HL-60 (cell line): ENCODE measurements at regions not wholly inside any gene's neighbourhood (a gene's known extent, or its start where the extent isn't known, plus 50 kb on each side); places are given as distances from the start of the nearest gene placed in this dataset.

Experiments
- GABPA ChIP-seq: IDR thresholded peaks from 2 replicates; pipeline ENCODE4 v1.6.1; 2012; ENCODE audit warnings: low read depth
- POLR2AphosphoS5 ChIP-seq: IDR thresholded peaks from 2 replicates; pipeline ENCODE4 v1.6.1; 2012; ENCODE audit warnings: low read depth
- TF ChIP-seq, protein P1 (sequence below): IDR thresholded peaks from one replicate; pipeline ENCODE4 v1.5.1; 2011; ENCODE audit warnings: low read length, control low read depth, inconsistent platforms; ENCODE audit not compliant: insufficient read depth
- TF ChIP-seq, protein P2 (sequence below): IDR thresholded peaks from 2 replicates; pipeline ENCODE4 v1.6.1; 2012; ENCODE audit warnings: low read depth; ENCODE audit not compliant: insufficient replicate concordance

DNA sequence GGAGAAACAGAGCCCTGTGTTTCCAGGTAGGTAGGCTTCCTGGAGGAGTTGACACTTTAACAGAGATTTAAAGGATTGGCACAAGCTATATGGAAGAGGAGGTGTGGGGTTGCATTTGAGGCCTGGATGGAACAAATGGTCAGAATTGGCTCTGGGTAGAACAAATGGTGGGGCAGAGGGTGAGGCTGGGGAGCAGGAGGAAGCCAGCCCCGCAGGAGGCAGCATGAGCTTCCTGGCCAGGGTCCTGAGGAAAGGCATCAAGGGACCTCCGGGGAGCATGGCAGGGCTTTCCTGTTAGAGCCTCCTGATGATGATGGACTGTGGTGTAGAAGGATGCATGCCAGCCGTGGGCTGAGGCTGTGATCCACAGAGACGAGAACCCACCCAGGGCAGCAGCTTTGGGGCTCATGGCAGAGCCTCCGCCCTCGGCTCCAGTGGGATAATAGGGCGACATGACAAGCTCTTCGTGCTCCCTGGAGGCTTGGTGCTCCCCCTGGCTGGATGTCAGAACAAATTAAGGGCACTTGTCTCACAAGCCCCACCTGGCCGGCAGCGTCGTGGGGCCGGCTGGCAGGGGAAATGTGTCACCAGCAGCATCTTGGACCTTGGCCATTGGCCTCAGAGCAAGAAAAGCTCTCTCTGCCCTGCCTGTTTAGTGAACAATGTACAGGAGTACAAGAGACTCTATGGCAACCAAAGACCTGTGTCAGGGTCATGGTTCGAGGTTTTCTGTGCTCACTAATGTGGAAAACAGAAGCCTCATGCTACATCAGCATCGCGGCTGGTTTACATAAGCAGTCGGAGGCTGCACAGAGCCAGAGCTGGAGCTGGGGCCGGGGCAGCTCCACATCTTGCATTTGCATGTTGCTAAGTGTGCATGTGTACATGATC, 153.5 kb downstream of the MYCN start:
- TF ChIP-seq, protein P1, sequence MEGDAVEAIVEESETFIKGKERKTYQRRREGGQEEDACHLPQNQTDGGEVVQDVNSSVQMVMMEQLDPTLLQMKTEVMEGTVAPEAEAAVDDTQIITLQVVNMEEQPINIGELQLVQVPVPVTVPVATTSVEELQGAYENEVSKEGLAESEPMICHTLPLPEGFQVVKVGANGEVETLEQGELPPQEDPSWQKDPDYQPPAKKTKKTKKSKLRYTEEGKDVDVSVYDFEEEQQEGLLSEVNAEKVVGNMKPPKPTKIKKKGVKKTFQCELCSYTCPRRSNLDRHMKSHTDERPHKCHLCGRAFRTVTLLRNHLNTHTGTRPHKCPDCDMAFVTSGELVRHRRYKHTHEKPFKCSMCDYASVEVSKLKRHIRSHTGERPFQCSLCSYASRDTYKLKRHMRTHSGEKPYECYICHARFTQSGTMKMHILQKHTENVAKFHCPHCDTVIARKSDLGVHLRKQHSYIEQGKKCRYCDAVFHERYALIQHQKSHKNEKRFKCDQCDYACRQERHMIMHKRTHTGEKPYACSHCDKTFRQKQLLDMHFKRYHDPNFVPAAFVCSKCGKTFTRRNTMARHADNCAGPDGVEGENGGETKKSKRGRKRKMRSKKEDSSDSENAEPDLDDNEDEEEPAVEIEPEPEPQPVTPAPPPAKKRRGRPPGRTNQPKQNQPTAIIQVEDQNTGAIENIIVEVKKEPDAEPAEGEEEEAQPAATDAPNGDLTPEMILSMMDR = no peak
- no peak for TF ChIP-seq POLR2AphosphoS5
- no peak for TF ChIP-seq GABPA
- TF ChIP-seq, protein P2, sequence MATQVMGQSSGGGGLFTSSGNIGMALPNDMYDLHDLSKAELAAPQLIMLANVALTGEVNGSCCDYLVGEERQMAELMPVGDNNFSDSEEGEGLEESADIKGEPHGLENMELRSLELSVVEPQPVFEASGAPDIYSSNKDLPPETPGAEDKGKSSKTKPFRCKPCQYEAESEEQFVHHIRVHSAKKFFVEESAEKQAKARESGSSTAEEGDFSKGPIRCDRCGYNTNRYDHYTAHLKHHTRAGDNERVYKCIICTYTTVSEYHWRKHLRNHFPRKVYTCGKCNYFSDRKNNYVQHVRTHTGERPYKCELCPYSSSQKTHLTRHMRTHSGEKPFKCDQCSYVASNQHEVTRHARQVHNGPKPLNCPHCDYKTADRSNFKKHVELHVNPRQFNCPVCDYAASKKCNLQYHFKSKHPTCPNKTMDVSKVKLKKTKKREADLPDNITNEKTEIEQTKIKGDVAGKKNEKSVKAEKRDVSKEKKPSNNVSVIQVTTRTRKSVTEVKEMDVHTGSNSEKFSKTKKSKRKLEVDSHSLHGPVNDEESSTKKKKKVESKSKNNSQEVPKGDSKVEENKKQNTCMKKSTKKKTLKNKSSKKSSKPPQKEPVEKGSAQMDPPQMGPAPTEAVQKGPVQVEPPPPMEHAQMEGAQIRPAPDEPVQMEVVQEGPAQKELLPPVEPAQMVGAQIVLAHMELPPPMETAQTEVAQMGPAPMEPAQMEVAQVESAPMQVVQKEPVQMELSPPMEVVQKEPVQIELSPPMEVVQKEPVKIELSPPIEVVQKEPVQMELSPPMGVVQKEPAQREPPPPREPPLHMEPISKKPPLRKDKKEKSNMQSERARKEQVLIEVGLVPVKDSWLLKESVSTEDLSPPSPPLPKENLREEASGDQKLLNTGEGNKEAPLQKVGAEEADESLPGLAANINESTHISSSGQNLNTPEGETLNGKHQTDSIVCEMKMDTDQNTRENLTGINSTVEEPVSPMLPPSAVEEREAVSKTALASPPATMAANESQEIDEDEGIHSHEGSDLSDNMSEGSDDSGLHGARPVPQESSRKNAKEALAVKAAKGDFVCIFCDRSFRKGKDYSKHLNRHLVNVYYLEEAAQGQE = no peak
